OCI-LY1 (cell line): ENCODE measurements at regions not wholly inside any gene's neighbourhood (a gene's known extent, or its start where the extent isn't known, plus 50 kb on each side); places are given as distances from the start of the nearest gene placed in this dataset.

ENCODE experiments used
- H2AFZ ChIP-seq: fragments of 200-600 bp; sonication (generic), shearing (Covaris generic); 2 replicates; pipeline ENCODE4 v1.6.0; 2014; ENCODE audit warnings: antibody characterized with exemption, mild to moderate bottlenecking, low read length
- H3F3A ChIP-seq: fragments of 200-600 bp; sonication (generic), shearing (Covaris generic); 2 replicates; pipeline ENCODE4 v1.6.0; 2014; ENCODE audit warnings: mild to moderate bottlenecking, antibody characterized with exemption, low read length, moderate library complexity; ENCODE audit not compliant: insufficient read depth
- H3K27ac ChIP-seq: fragments of 200-600 bp; sonication (generic); 2 replicates; pipeline ENCODE4 v1.5.1; 2014; ENCODE audit warnings: low read length, mixed run types, mild to moderate bottlenecking, low read depth; ENCODE audit not compliant: poor library complexity, severe bottlenecking
- H3K27me3 ChIP-seq: fragments of 200-600 bp; sonication (generic); 2 replicates; pipeline ENCODE4 v1.6.0; 2014; ENCODE audit warnings: antibody characterized with exemption, mild to moderate bottlenecking, low read length, moderate library complexity; ENCODE audit not compliant: insufficient read depth
- H3K36me3 ChIP-seq: fragments of 200-600 bp; sonication (generic); 2 replicates; pipeline ENCODE4 v1.6.1; 2014; ENCODE audit warnings: mild to moderate bottlenecking, antibody characterized with exemption, low read length, moderate library complexity, mixed read lengths; ENCODE audit not compliant: insufficient read depth
- H3K4me1 ChIP-seq: fragments of 200-600 bp; sonication (generic); 2 replicates; pipeline ENCODE4 v1.5.1; 2014; ENCODE audit warnings: mild to moderate bottlenecking, low read length, moderate library complexity; ENCODE audit not compliant: insufficient read depth, severe bottlenecking
- H3K4me2 ChIP-seq: fragments of 200-600 bp; sonication (generic), shearing (Covaris generic); 2 replicates; pipeline ENCODE4 v1.6.1; 2014; ENCODE audit warnings: low read length
- H3K4me3 ChIP-seq: fragments of 200-600 bp; sonication (generic); 2 replicates; pipeline ENCODE4 v1.5.1; 2014; ENCODE audit warnings: low read length, low read depth, mild to moderate bottlenecking, mixed read lengths; ENCODE audit not compliant: poor library complexity, severe bottlenecking
- H3K79me2 ChIP-seq: fragments of 200-600 bp; shearing (Covaris generic); 2 replicates; pipeline ENCODE4 v1.6.1; 2016; ENCODE audit warnings: mixed run types, low read length, mixed read lengths; ENCODE audit not compliant: insufficient read depth
- H3K9ac ChIP-seq: fragments of 200-600 bp; sonication (generic), shearing (Covaris generic); 2 replicates; pipeline ENCODE4 v1.6.1; 2014; ENCODE audit warnings: mild to moderate bottlenecking, low read length, mixed read lengths
- H3K9me2 ChIP-seq: fragments of 200-600 bp; sonication (generic), shearing (Covaris generic); 2 replicates; pipeline ENCODE4 v1.6.1; 2014; ENCODE audit warnings: low read depth, mild to moderate bottlenecking, low read length, mixed read lengths
- H3K9me3 ChIP-seq: fragments of 200-600 bp; shearing (Covaris generic); 2 replicates; pipeline ENCODE4 v1.6.1; 2014; ENCODE audit warnings: low read length, mixed read lengths
- H4K20me1 ChIP-seq: fragments of 200-600 bp; sonication (generic), shearing (Covaris generic); 2 replicates; pipeline ENCODE4 v1.6.0; 2016; ENCODE audit warnings: mild to moderate bottlenecking, low read length; ENCODE audit not compliant: insufficient read depth
- EZH2 ChIP-seq: fragments of 200-600 bp; sonication (generic), shearing (Covaris generic); IDR thresholded peaks from 2 replicates; pipeline ENCODE4 v1.8.0; 2017; ENCODE audit warnings: borderline replicate concordance, mixed run types, mild to moderate bottlenecking, antibody characterized with exemption, low read length, moderate library complexity, mixed read lengths
- TF ChIP-seq, protein P1 (sequence below): fragments of 200-600 bp; sonication (generic), shearing (Covaris generic); IDR thresholded peaks from 2 replicates; pipeline ENCODE4 v1.5.1; 2017; ENCODE audit warnings: mild to moderate bottlenecking, antibody characterized with exemption, low read length, moderate library complexity, mixed read lengths

DNA sequence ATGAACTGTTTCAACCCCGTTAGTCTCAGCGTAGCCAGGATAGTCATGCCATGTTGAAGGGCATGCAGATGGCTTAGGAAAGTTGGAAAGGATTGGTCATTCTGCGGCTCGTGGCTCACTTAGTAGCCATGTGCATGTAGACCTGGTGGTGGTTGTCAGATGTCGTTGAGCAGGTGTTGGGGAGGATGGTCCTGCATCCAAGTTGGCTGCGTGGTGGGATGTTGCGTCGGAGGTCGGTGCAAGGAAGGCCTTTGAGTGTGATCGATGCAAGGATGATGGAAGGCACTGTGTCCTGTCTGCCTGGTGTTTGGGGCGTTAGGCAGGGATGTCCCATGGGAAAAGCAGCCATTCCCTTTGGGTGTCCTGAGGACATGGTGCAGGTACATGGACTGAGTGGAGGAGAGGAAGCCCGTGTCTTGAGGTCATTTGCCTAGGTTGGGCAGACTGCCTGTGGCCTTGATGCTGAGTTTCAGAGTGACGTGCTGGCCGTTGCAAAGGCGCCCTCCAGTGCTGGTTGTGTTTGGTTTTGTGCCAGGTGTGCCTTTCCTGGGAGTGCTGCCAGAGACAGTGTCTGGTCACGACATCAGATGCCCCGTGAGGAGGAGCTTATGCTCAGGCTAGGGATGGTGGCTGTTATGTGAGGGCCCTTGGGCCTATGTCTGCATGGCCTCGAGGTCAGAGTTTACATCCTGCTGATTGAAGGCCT, 103.4 kb downstream of the SNRPN start:
- no peaks in the 10 kb centered on the region for H3K9me2 ChIP-seq
- H3K9me3 ChIP-seq = peaks cover 52% of the 10 kb centered on the region
- no peaks in the 10 kb centered on the region for H3F3A ChIP-seq
- H3K27me3 ChIP-seq = no peaks in the 10 kb centered on the region
- H3K79me2 ChIP-seq = no peaks in the 10 kb centered on the region
- no peaks in the 10 kb centered on the region for H3K4me1 ChIP-seq
- H3K27ac ChIP-seq = no peak overlapping the region
- H2AFZ ChIP-seq = no peak overlapping the region
- TF ChIP-seq, protein P1, sequence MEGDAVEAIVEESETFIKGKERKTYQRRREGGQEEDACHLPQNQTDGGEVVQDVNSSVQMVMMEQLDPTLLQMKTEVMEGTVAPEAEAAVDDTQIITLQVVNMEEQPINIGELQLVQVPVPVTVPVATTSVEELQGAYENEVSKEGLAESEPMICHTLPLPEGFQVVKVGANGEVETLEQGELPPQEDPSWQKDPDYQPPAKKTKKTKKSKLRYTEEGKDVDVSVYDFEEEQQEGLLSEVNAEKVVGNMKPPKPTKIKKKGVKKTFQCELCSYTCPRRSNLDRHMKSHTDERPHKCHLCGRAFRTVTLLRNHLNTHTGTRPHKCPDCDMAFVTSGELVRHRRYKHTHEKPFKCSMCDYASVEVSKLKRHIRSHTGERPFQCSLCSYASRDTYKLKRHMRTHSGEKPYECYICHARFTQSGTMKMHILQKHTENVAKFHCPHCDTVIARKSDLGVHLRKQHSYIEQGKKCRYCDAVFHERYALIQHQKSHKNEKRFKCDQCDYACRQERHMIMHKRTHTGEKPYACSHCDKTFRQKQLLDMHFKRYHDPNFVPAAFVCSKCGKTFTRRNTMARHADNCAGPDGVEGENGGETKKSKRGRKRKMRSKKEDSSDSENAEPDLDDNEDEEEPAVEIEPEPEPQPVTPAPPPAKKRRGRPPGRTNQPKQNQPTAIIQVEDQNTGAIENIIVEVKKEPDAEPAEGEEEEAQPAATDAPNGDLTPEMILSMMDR = no peak
- TF ChIP-seq EZH2 = no peak
- H3K4me2 ChIP-seq = no peak overlapping the region
- H3K4me3 ChIP-seq = no peak overlapping the region
- peaks cover 87% of the 10 kb centered on the region for H3K36me3 ChIP-seq
- no peak overlapping the region for H3K9ac ChIP-seq
- no peaks in the 10 kb centered on the region for H4K20me1 ChIP-seq

DNA sequence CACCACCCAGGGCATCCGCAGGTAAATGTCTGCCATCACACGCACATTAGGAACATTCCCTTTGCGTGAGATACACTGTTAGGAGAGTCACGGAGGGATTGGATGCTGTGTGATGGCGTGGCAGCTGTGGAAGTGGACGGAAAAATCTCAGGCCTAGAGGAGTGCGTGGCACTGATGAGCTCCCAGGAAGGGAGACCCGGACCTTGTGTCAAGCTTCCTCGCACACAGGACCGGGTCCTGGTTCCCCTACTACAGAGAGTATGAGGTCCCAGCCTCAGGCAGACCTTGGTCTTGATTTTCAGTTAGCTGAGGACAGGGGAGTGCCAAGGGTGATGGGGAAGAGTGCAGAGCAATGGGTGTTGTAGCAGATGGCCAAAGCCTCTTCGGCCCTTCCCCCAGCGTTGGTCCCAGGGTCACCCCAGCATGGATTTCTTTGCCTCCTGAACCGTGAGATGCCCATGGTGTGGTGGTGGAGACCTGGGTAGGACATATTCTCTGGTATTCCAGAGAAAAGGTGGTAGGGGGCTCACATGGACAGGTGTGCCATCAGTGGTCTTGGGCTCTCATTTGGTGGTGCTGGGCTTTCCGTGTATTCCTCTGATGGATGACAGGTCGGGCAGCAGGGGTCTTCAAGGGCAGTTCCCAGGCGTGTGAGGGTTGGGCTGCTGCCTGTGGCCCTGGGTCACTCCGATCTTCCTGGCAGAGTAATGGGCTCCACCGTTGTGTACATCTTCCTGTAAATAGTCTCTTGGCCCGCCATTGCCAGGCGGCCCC, 105.1 kb downstream of the SNRPN start:
- no peaks in the 10 kb centered on the region for H4K20me1 ChIP-seq
- H3K9me3 ChIP-seq = peaks cover 50% of the 10 kb centered on the region
- TF ChIP-seq, protein P1 = no peak
- no peak for TF ChIP-seq EZH2
- no peaks in the 10 kb centered on the region for H3K4me1 ChIP-seq
- H3K27me3 ChIP-seq = no peaks in the 10 kb centered on the region
- H3K79me2 ChIP-seq = no peaks in the 10 kb centered on the region
- H3K4me2 ChIP-seq = no peak overlapping the region
- H3K9ac ChIP-seq = no peak overlapping the region
- H3F3A ChIP-seq = no peaks in the 10 kb centered on the region
- H3K36me3 ChIP-seq = peaks cover 92% of the 10 kb centered on the region
- H2AFZ ChIP-seq = no peak overlapping the region
- H3K4me3 ChIP-seq = no peak overlapping the region
- no peak overlapping the region for H3K27ac ChIP-seq
- no peaks in the 10 kb centered on the region for H3K9me2 ChIP-seq

DNA sequence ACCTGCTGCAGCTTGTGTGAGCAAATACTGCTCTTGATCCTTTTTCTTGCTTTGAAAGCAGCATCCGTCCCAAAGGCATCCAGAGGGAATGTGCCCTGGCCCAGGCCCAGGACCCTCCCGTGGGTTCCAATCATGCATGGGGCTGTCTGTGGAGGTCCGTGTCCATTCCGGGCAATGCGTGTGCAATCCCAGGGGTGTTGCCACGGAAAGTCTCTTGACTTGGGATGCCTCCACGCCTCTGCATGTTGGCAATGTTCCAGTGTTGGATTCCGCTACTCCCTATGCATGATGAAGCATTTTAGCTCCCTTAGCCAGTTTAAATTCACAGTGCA, 105.7 kb downstream of the SNRPN start:
- Histone ChIP-seq H3K27me3 (no peaks in the 10 kb centered on the region), H3K27ac (no peak overlapping the region), H3K4me2 (no peak overlapping the region), H4K20me1 (no peaks in the 10 kb centered on the region), H3K4me1 (no peaks in the 10 kb centered on the region), H3K9ac (no peak overlapping the region), H3K4me3 (no peak overlapping the region), H3K79me2 (no peaks in the 10 kb centered on the region), H3K9me3 (peaks cover 45% of the 10 kb centered on the region), H2AFZ (no peak overlapping the region), H3F3A (no peaks in the 10 kb centered on the region), H3K9me2 (no peaks in the 10 kb centered on the region), H3K36me3 (peaks cover 92% of the 10 kb centered on the region)
- TF ChIP-seq EZH2 = no peak
- TF ChIP-seq, protein P1 = no peak
